NCI-H460 (cell line): ENCODE measurements at regions not wholly inside any gene's neighbourhood (a gene's known extent, or its start where the extent isn't known, plus 50 kb on each side); places are given as distances from the start of the nearest gene placed in this dataset.

Experiments
- DNase-seq: peaks from one replicate; pipeline ENCODE4 v3.0.0-alpha.2; 2016; ENCODE audit warnings: low read depth; ENCODE audit errors: extremely low read depth

GRCh38 chr5:124478264-124478663 lies 268.2 kb downstream of the ZNF608 start:
- DNase-seq, result no peak

GRCh38 chr5:124477577-124477976 lies 268.9 kb downstream of the ZNF608 start:
- DNase-seq, result no peak

- no peak for DNase-seq
Measured at GRCh38 chr5:124477062-124477461, 269.4 kb downstream of the ZNF608 start.

GRCh38 chr5:124474528-124475215 lies 271.8 kb downstream of the ZNF608 start:
- DNase-seq, result no peak

GRCh38 chr5:124468671-124469411 lies 277.6 kb downstream of the ZNF608 start:
- DNase-seq, result no peak

GRCh38 chr5:124467745-124468144 lies 278.7 kb downstream of the ZNF608 start:
- DNase-seq, result no peak

GRCh38 chr5:124466011-124466410 lies 280.4 kb downstream of the ZNF608 start:
- DNase-seq, result no peak

- no peak for DNase-seq
Measured at GRCh38 chr5:124463851-124464250, 282.6 kb downstream of the ZNF608 start.

- DNase-seq, result no peak
Measured at GRCh38 chr5:124462751-124463150, 283.7 kb downstream of the ZNF608 start.

GRCh38 chr5:124461941-124462340 lies 284.5 kb downstream of the ZNF608 start:
- no peak for DNase-seq

- no peak for DNase-seq
Measured at GRCh38 chr5:124461157-124461556, 285.3 kb downstream of the ZNF608 start.

GRCh38 chr5:124460642-124461041 lies 285.8 kb downstream of the ZNF608 start:
- no peak for DNase-seq

- DNase-seq, result no peak
Measured at GRCh38 chr5:124459984-124460383, 286.5 kb downstream of the ZNF608 start.

- no peak for DNase-seq
Measured at GRCh38 chr5:124457901-124458300, 288.5 kb downstream of the ZNF608 start.

- DNase-seq, result no peak
Measured at GRCh38 chr5:124457101-124457500, 289.3 kb downstream of the ZNF608 start.

- DNase-seq, result no peak
Measured at GRCh38 chr5:124456249-124456648, 290.2 kb downstream of the ZNF608 start.

- no peak for DNase-seq
Measured at GRCh38 chr5:124454081-124454480, 292.4 kb downstream of the ZNF608 start.

GRCh38 chr5:124453221-124454051 lies 293.0 kb downstream of the ZNF608 start:
- no peak for DNase-seq

GRCh38 chr5:124452412-124452811 lies 294.0 kb downstream of the ZNF608 start:
- DNase-seq, result no peak

GRCh38 chr5:124451721-124452383 lies 294.6 kb downstream of the ZNF608 start:
- DNase-seq, result no peak

- DNase-seq, result no peak
Measured at GRCh38 chr5:124446120-124446519, 300.3 kb downstream of the ZNF608 start.
